NT2/D1 (cell line): ENCODE measurements at regions not wholly inside any gene's neighbourhood (a gene's known extent, or its start where the extent isn't known, plus 50 kb on each side); places are given as distances from the start of the nearest gene placed in this dataset.

ENCODE experiments used
- SUZ12 ChIP-seq: IDR thresholded peaks from 2 replicates; pipeline ENCODE4 v1.6.1; 2011; ENCODE audit not compliant: insufficient read length, insufficient read depth; ENCODE audit errors: extremely low read depth
- YY1 ChIP-seq: IDR thresholded peaks from 2 replicates; pipeline ENCODE4 v1.6.1; 2011; ENCODE audit not compliant: insufficient read length, insufficient read depth
- ZNF274 ChIP-seq: IDR thresholded peaks from 2 replicates; pipeline ENCODE4 v1.6.1; 2011; ENCODE audit warnings: mild to moderate bottlenecking, low read depth, low read length

DNA sequence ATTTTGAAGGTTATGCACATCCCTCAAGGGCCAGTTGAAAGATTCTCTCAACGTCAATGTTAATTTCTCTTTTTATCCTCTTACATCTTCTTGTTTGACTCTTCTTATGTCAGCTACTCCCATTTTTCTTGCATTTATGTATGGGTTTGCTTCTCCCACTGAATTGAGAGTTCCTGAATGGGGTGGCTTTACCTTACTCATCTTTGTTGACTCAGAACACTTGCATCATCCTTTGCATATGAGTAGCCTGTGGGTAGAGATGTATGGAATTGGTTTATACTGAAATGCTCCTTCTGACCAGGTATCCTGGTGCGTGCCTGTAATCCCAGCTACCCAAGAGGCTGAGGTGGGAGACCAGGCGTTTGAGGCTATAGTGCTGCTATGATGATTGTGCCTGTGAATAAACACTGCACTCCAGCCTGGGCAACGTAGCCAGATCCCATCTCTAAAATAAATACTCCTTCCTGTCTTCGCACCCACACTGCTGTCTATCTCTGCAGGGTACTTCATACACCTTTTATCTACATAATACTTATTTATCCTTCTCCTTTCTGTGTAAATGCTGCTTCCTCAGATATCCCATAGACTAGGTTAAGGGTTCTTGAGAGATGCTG is 123.6 kb upstream of the DPH6 start:
- no peak for TF ChIP-seq YY1
- TF ChIP-seq SUZ12: no peak
- no peak for TF ChIP-seq ZNF274
